Lower leg skin (tissue), 4 donors: ENCODE measurements at regions not wholly inside any gene's neighbourhood (a gene's known extent, or its start where the extent isn't known, plus 50 kb on each side); places are given as distances from the start of the nearest gene placed in this dataset.

ENCODE experiments used
- DNase-seq, 2 donors: peaks; one replicate each; pipeline ENCODE4 v3.0.0-alpha.2; 2019; ENCODE audit warnings: low spot score in 2 of 2
- H3K4me3 ChIP-seq: fragments of 200-600 bp; sonication (generic); 2 replicates; pipeline ENCODE4 v1.5.1; 2017; ENCODE audit warnings: mild to moderate bottlenecking, low read depth; ENCODE audit not compliant: poor library complexity, severe bottlenecking
- CTCF ChIP-seq, 3 donors: fragments of 450-650 bp; IDR thresholded peaks; one replicate each; pipeline ENCODE4 v1.5.1; 2016; ENCODE audit warnings: antibody characterized with exemption in 3 of 3, mild to moderate bottlenecking in 3 of 3, moderate library complexity in 2 of 3
- POLR2A ChIP-seq, 2 donors: fragments of 450-650 bp; IDR thresholded peaks; one replicate each; pipeline ENCODE4 v1.6.1; 2016 to 2017; ENCODE audit warnings: antibody characterized with exemption in 2 of 2, mild to moderate bottlenecking in 1 of 2, moderate library complexity in 1 of 2
- WGBS, 2 donors: methylation state at CpG; one replicate each; pipeline ENCODE4 v1.1.5; 2018; 5-methylcytosine and 5-hydroxymethylcytosine counted together
- intact Hi-C: fragments of 100-400 bp; cut with DNase I; formaldehyde crosslinking; loops from one replicate; pipeline ENCODE4 v1.15.0; 2023; ENCODE audit warnings: low total_unique reads

- WGBS, 2 donors: 85 to 96% methylated on average over 4 of the region's 4 CpGs
- TF ChIP-seq POLR2A (IDR thresholded peaks at IDR 0.05) (no peak), CTCF (IDR thresholded peaks at IDR 0.05) (no peak)
- H3K4me3 ChIP-seq: no peak overlapping the region
- intact Hi-C loops: no loop called here
- DNase-seq: no peak
Measured at GRCh38 chr22:27452922-27453321, 348.6 kb downstream of the MN1 start.

- TF ChIP-seq POLR2A (IDR thresholded peaks at IDR 0.05) (no peak), CTCF (IDR thresholded peaks at IDR 0.05) (no peak)
- 58 to 67% methylated on average over 4 of the region's 4 CpGs for WGBS, 2 donors
- no peak for DNase-seq
- no peak overlapping the region for H3K4me3 ChIP-seq
- intact Hi-C loops: no loop called here
Measured at GRCh38 chr22:27453725-27454124, 347.8 kb downstream of the MN1 start.

- intact Hi-C loops: no loop called here
- no peak overlapping the region for H3K4me3 ChIP-seq
- WGBS, 2 donors: 73 to 77% methylated on average over 4 of the region's 4 CpGs
- no peak for DNase-seq
- TF ChIP-seq POLR2A (IDR thresholded peaks at IDR 0.05) (no peak), CTCF (IDR thresholded peaks at IDR 0.05) (no peak)
Measured at GRCh38 chr22:27454807-27455450, 346.6 kb downstream of the MN1 start.

GRCh38 chr22:27455526-27455925 lies 346.0 kb downstream of the MN1 start:
- 68 to 74% methylated on average over 2 of the region's 2 CpGs for WGBS, 2 donors
- intact Hi-C loops: no loop called here
- no peak overlapping the region for H3K4me3 ChIP-seq
- DNase-seq: no peak
- no peak for TF ChIP-seq POLR2A (IDR thresholded peaks at IDR 0.05)
- no peak for TF ChIP-seq CTCF (IDR thresholded peaks at IDR 0.05)

- intact Hi-C loops: no loop called here
- TF ChIP-seq POLR2A (IDR thresholded peaks at IDR 0.05): no peak
- no peak for TF ChIP-seq CTCF (IDR thresholded peaks at IDR 0.05)
- H3K4me3 ChIP-seq: no peak overlapping the region
- WGBS, 2 donors: 77 to 84% methylated on average over 10 of the region's 10 CpGs
- no peak for DNase-seq
Measured at GRCh38 chr22:27456696-27457503, 344.7 kb downstream of the MN1 start.
